Muscle layer of colon (tissue), 2 donors: ENCODE measurements at regions not wholly inside any gene's neighbourhood (a gene's known extent, or its start where the extent isn't known, plus 50 kb on each side); places are given as distances from the start of the nearest gene placed in this dataset.

Source experiments
- H3K27ac ChIP-seq: one replicate; pipeline ENCODE4 v1.7.0; 2013; ENCODE audit warnings: low read depth, mild to moderate bottlenecking, low read length, moderate library complexity
- H3K27me3 ChIP-seq, 2 donors: one replicate each; pipeline ENCODE4 v1.7.0; 2013; ENCODE audit warnings: low read length in 2 of 2, mild to moderate bottlenecking in 2 of 2; ENCODE audit not compliant: insufficient read depth in 2 of 2, control insufficient read depth in 1 of 2
- H3K36me3 ChIP-seq: one replicate; pipeline ENCODE4 v1.7.0; 2013; ENCODE audit warnings: mild to moderate bottlenecking, low read length; ENCODE audit not compliant: insufficient read depth
- H3K4me1 ChIP-seq: one replicate; pipeline ENCODE4 v1.7.0; 2013; ENCODE audit warnings: mild to moderate bottlenecking, low read length; ENCODE audit not compliant: insufficient read depth
- H3K4me3 ChIP-seq, 2 donors: one replicate each; pipeline ENCODE4 v1.7.0; 2013; ENCODE audit warnings: low read length in 2 of 2, low read depth in 1 of 2, mild to moderate bottlenecking in 1 of 2, moderate library complexity in 1 of 2
- H3K9ac ChIP-seq: one replicate; pipeline ENCODE4 v1.7.0; 2013; ENCODE audit warnings: low read length
- H3K9me3 ChIP-seq: one replicate; pipeline ENCODE4 v1.7.0; 2013; ENCODE audit warnings: mild to moderate bottlenecking, low read length
- donor health status: abdominal sarcoma.
- donor health status: Adenocarcinoma of cecum.

DNA sequence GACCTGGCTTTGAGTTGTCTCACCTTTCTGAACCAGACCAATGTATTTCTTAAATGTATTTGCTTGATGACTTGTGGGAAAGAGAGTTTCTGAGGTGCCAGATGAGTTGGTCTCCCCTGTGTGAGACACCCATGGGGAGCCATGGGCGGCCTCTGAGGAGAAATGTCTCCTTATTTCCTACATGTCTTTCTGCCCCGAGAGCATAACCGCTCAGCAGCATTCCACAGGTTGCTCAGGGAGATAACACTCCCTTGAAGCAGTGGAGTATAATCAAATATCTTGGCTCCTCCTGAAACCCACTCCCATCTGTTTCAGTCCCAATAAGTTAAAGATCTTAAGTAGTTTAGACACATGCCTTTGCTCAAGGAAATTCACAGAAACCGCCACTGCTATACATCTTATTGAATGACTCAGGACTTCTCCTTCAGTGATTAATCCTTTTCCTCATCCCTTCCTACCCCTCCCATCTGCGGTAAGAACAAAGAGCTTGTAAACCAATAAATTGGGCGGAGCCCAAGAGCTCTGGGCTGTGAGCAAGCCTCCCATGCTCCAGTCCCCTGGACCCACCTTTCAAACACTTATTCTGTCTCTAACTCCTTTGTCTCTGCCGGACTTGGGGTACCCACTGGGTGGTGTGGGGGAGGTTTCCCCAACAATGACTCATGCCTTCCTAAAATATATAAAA, 285.5 kb upstream of the LRRTM4 start:
- no peaks in the 10 kb centered on the region for H3K4me1 ChIP-seq
- H3K27ac ChIP-seq, result no peak overlapping the region
- H3K9me3 ChIP-seq, result no peaks in the 10 kb centered on the region

DNA sequence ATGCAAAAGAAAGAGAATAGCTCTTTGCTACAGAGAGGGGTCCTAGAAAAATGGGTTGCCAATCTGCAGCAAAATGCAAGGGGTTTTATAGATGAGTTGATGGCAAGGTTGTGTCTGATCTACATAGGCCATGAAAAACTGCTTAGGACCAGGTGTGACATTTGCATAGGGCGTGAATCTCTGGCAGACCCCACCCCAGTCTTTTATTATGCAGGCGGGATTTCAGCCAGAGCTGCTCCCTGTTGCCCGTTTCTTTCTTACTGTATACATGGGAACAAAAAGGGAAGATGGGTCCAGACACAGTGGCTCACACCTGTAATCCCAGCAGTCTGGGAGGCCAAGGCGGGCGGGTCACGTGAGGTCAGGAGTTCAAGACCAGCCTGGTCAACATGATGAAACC, 286.4 kb upstream of the LRRTM4 start:
- no peaks in the 10 kb centered on the region for H3K9me3 ChIP-seq
- no peak overlapping the region for H3K9ac ChIP-seq
- H3K27me3 ChIP-seq, result no peaks in the 10 kb centered on the region
- no peak overlapping the region for H3K4me3 ChIP-seq
- no peaks in the 10 kb centered on the region for H3K36me3 ChIP-seq
- no peak overlapping the region for H3K27ac ChIP-seq
- H3K4me1 ChIP-seq, result no peaks in the 10 kb centered on the region

More for the DNA sequence above, 285.5 kb upstream of the LRRTM4 start:
- Histone ChIP-seq H3K9ac (no peak overlapping the region), H3K27me3 (no peaks in the 10 kb centered on the region), H3K36me3 (no peaks in the 10 kb centered on the region), H3K4me3 (no peak overlapping the region)

DNA sequence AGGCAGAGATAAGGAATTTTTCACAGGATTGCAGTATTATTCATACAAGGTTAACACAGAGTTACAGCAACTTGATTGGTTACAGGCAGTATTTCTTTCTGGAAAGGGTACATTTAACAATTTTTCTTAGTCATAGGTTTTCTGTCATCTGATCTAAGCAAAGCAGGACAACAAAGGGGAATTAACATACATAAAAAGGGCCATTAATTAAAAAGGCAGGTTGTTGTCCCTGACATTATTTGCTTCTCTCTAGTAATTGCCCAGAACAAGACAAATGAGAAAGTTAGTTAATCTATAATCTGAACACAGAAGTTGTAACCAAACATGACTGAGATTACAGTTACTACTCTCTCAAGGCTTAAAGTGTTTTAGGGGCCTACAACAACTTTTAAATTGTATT, 291.4 kb upstream of the LRRTM4 start:
- Histone ChIP-seq H3K4me1 (no peaks in the 10 kb centered on the region), H3K27me3 (no peaks in the 10 kb centered on the region), H3K9me3 (no peaks in the 10 kb centered on the region), H3K9ac (no peak overlapping the region), H3K36me3 (no peaks in the 10 kb centered on the region), H3K4me3 (no peak overlapping the region), H3K27ac (no peak overlapping the region)

DNA sequence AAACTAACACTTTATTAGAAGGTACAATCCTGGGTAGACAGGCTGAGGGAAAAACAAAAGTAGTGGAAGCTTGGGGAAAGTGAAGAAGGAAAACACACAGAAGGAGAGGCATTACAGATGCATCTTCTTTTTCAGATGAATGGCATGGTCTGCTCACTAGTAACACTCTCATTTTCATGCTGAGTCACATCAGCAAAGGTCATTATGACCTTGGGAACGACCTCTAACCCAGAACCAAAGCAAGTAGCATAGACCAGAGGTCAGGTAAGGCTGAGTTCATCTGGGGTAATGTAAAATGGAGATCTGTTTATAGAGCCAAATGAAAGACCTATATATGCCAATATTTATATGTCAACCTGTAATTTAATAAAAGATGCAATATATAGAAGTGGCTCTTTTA, 294.4 kb upstream of the LRRTM4 start:
- H3K27me3 ChIP-seq, result no peaks in the 10 kb centered on the region
- no peak overlapping the region for H3K9ac ChIP-seq
- no peaks in the 10 kb centered on the region for H3K4me1 ChIP-seq
- H3K27ac ChIP-seq, result no peak overlapping the region
- no peaks in the 10 kb centered on the region for H3K9me3 ChIP-seq
- H3K36me3 ChIP-seq, result no peaks in the 10 kb centered on the region
- no peak overlapping the region for H3K4me3 ChIP-seq

DNA sequence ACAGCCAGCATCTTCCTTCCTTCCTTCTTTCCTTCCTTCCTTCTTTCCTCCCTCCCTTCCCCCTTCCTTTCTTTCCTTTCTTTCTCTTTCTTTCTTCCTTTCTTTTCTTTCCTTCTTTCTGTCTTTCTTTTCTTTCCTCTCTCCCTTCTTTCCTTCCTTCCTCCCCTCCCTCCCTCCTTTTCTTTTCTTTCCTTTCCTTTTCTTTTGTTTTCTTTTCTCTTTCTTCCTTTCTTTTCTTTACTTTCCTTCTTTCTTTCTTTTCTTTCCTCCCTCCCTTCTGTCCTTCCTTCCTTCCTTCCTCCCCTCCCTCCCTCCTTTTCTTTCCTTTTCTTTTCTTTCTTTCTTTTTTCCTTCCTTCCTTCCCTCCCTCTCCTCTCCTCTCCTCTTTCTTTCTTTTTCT, 296.0 kb upstream of the LRRTM4 start:
- Histone ChIP-seq H3K27me3 (no peaks in the 10 kb centered on the region), H3K4me3 (no peak overlapping the region), H3K27ac (no peak overlapping the region), H3K9me3 (no peaks in the 10 kb centered on the region), H3K4me1 (no peaks in the 10 kb centered on the region), H3K36me3 (no peaks in the 10 kb centered on the region), H3K9ac (no peak overlapping the region)

DNA sequence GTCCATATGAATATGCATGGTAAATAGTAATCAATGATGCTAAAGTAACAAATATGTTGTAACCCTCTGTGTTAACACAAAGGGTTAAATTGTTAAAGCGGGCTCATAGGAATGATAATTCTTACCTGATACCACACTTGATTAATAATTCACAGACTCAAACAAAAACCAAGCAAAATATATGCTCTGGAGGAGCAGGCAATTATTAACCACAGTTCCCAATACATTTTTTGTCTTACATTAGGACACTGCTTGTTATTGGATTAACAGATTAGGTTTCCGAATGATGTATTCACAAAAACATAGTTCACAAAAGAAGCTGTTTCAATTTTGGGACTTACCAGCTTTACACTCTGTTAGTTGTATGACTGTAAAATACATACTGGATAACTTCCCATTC, 300.9 kb upstream of the LRRTM4 start:
- Histone ChIP-seq H3K27ac (no peak overlapping the region), H3K4me3 (no peak overlapping the region), H3K9ac (no peak overlapping the region), H3K9me3 (no peaks in the 10 kb centered on the region), H3K4me1 (no peaks in the 10 kb centered on the region), H3K36me3 (no peaks in the 10 kb centered on the region), H3K27me3 (no peaks in the 10 kb centered on the region)

DNA sequence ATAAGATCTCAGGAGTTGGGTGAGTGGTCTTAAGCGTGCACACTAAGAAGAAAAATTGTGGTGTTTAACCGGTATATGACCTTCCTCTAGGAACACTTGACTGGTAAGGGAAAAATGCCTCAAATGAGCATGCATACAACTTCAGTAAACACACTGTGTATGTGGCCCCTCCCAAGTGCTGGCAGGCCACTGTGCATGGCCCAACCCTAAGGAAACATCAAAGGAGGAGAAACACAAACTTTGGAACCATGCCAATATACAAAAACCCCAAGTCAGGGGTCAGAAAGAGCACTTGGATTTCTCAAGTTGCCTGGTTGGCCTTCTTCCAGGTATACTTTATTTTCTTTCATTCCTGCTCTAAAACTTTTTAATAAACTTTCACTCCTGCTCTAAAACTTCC, 308.9 kb upstream of the LRRTM4 start:
- H3K9me3 ChIP-seq, result no peaks in the 10 kb centered on the region
- H3K4me3 ChIP-seq, result no peak overlapping the region
- H3K9ac ChIP-seq, result no peak overlapping the region
- no peaks in the 10 kb centered on the region for H3K27me3 ChIP-seq
- no peak overlapping the region for H3K27ac ChIP-seq
- no peaks in the 10 kb centered on the region for H3K4me1 ChIP-seq
- no peaks in the 10 kb centered on the region for H3K36me3 ChIP-seq

DNA sequence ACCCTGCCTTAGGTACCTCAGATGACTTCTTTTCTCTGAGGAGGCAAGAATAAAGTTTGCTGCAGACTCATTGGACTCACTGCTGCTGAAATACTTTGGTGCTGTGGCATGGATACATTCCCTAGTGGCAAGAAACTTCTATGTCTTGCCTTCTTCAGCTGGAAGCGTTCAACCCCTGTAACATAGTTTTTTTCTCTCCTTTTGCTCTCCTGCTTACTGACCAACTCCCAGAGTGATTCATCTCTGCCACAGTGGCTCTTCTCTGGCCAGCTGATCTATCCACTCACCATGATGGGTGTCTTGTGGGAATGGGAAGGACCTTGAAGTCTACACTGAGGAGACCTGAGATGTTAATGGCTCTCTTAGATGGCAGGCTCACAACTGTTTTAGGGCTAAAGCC, 309.3 kb upstream of the LRRTM4 start:
- Histone ChIP-seq H3K27ac (no peak overlapping the region), H3K4me1 (no peaks in the 10 kb centered on the region), H3K27me3 (no peaks in the 10 kb centered on the region), H3K4me3 (no peak overlapping the region), H3K9me3 (no peaks in the 10 kb centered on the region), H3K36me3 (no peaks in the 10 kb centered on the region), H3K9ac (no peak overlapping the region)

DNA sequence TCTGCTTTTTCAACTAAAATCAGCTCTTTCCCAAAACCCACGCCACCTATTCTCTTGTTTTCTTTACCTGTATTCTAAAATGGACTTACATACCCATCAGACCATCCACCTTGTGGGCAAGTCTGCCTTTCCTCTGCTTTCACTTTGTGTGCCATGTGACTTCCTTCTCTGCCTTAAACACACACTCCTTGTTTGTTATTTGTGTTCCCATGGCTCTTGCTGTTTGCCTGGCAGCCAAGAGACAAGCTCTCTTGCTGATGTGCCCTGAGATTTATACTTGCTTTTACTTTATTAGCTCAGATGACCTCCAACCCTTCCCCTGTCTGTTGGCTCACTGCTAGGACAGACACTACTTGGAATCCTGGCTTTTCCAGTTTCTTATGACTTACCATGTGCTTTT, 309.7 kb upstream of the LRRTM4 start:
- Histone ChIP-seq H3K27me3 (no peaks in the 10 kb centered on the region), H3K27ac (no peak overlapping the region), H3K9me3 (no peaks in the 10 kb centered on the region), H3K4me3 (no peak overlapping the region), H3K9ac (no peak overlapping the region), H3K4me1 (no peaks in the 10 kb centered on the region), H3K36me3 (no peaks in the 10 kb centered on the region)

DNA sequence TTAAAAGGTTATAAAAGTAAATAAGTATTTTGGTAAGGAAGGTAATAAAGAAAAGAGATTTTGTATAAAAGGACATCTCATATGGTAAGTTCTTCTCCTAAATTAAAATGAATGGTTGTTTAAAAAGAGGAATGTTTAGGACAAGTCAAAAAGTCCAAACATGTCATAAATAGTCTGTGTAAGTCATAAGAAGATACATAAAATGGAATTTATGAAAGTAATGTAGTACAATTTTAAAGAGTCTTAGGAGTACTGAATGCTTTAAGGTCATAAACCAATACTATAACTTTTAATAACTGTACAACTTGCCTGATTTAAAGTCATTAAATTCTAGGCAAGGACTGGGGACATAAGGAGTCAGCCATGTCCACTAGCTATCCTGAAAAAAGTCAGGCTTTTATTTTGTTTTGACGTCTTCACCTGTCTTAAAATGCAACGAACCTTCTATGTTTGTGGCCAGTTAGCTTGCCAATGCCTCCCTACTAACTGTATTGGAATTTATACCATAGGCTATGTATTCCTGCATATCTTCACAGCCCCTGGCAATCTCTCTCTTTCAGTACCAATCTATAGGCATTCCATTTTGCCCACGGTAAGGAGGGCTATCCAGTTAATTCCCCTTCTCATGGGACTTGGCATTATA, 312.3 kb upstream of the LRRTM4 start:
- no peak overlapping the region for H3K4me3 ChIP-seq
- H3K9ac ChIP-seq, result no peak overlapping the region
- no peaks in the 10 kb centered on the region for H3K27me3 ChIP-seq
- no peaks in the 10 kb centered on the region for H3K4me1 ChIP-seq
- H3K36me3 ChIP-seq, result no peaks in the 10 kb centered on the region
- no peak overlapping the region for H3K27ac ChIP-seq
- no peaks in the 10 kb centered on the region for H3K9me3 ChIP-seq

DNA sequence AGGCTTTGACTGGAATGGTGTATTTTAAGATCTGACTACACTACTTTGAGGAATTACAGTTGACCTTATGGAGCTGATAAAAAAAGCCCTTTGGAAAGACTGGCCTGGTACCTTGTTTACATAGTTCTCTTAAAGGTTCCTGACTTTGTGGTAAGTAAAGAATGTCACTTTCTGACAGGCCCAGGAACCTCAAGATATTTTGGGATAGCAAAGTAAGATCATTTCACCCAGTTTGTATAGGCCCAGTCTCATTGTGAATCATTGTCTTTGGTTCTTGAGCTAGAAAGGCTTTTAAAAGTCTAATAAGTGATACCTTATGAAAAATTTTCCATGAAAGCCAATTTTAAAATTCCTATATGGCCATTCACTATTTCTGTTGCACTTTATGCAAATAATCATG, 316.3 kb upstream of the LRRTM4 start:
- Histone ChIP-seq H3K27ac (no peak overlapping the region), H3K4me3 (no peak overlapping the region), H3K9me3 (no peaks in the 10 kb centered on the region), H3K36me3 (no peaks in the 10 kb centered on the region), H3K27me3 (no peaks in the 10 kb centered on the region), H3K4me1 (no peaks in the 10 kb centered on the region), H3K9ac (no peak overlapping the region)

DNA sequence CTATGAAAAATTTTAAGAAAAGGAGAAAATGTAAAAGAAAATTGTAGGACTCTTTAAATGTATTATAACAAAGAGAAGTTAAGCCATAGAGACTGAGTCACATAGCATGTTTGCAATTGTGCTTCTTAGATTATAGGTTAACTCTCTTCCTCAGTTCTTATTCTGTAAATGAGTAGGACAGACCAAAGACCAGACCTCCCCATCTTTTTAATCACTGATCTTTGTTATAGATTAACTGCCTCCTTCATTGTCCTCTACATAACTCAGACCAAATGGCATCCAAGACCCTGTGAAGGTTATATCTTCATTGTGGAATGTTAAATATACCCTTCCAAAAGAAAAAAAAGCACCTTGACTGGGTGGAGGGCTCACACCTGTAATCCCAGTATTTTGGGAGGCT, 316.9 kb upstream of the LRRTM4 start:
- H3K36me3 ChIP-seq, result no peaks in the 10 kb centered on the region
- H3K27ac ChIP-seq, result no peak overlapping the region
- H3K9me3 ChIP-seq, result no peaks in the 10 kb centered on the region

More for the DNA sequence above, 316.9 kb upstream of the LRRTM4 start:
- Histone ChIP-seq H3K4me3 (no peak overlapping the region), H3K4me1 (no peaks in the 10 kb centered on the region), H3K27me3 (no peaks in the 10 kb centered on the region), H3K9ac (no peak overlapping the region)
